CD14-positive monocyte (primary cell): ENCODE measurements at regions not wholly inside any gene's neighbourhood (a gene's known extent, or its start where the extent isn't known, plus 50 kb on each side); places are given as distances from the start of the nearest gene placed in this dataset.
"Not testable (repeated sequence)": the region's sequence is repeated elsewhere in the genome, so short reads cannot be mapped to it uniquely, and the experiment has no call there.

ENCODE experiments used
- DNase-seq, 3 donors: peaks; one replicate each; pipeline ENCODE4 v3.0.0-alpha.2; 2011 to 2022
- H2AFZ ChIP-seq: 2 replicates; pipeline ENCODE4 v1.6.0; 2012; ENCODE audit warnings: mild to moderate bottlenecking, low read depth, low read length, inconsistent platforms; ENCODE audit not compliant: insufficient read depth, poor library complexity, severe bottlenecking
- H3K27ac ChIP-seq, 2 donors: 1 replicate in 1 of 2; 2 replicates in 1 of 2; pipeline ENCODE4 v1.5.1; 2012 to 2013; ENCODE audit warnings: low read length in 2 of 2, control low read depth in 1 of 2, inconsistent platforms in 1 of 2, low read depth in 1 of 2, mild to moderate bottlenecking in 1 of 2
- H3K27me3 ChIP-seq, 2 donors: one replicate each; pipeline versions ENCODE4 v1.6.0 to v1.6.1; 2011 to 2013; ENCODE audit warnings: low read length in 2 of 2; ENCODE audit not compliant: control insufficient read depth in 2 of 2, insufficient read depth in 2 of 2
- H3K36me3 ChIP-seq, 2 donors: replicated peaks in 1 of 2; 1 replicate in 1 of 2; 2 replicates in 1 of 2; pipeline versions ENCODE4 v1.5.1 to v1.6.1; 2012 to 2013; ENCODE audit warnings: low read length in 2 of 2, control low read depth in 1 of 2, inconsistent platforms in 1 of 2, mild to moderate bottlenecking in 1 of 2; ENCODE audit not compliant: insufficient read depth in 2 of 2, control insufficient read depth in 1 of 2
- H3K4me1 ChIP-seq, 2 donors: 1 replicate in 1 of 2; 2 replicates in 1 of 2; pipeline versions ENCODE4 v1.5.1 to v1.6.1; 2012 to 2013; ENCODE audit warnings: low read length in 2 of 2, control low read depth in 1 of 2, inconsistent platforms in 1 of 2, mild to moderate bottlenecking in 1 of 2, moderate library complexity in 1 of 2; ENCODE audit not compliant: insufficient read depth in 2 of 2, control insufficient read depth in 1 of 2
- H3K4me2 ChIP-seq: replicated peaks from 2 replicates; pipeline ENCODE3; 2012; ENCODE audit warnings: low read length, moderate library complexity, mild to moderate bottlenecking; ENCODE audit not compliant: poor library complexity, severe bottlenecking; ENCODE audit errors: extremely low read depth
- H3K4me3 ChIP-seq, 3 experiments: fragments of 200-600 bp in 1 of 3; sonication (generic) in 1 of 3; replicated peaks in 1 of 3; 1 replicate in 2 of 3; 2 replicates in 1 of 3; pipeline ENCODE4 v1.5.1; 2011 to 2013; ENCODE audit warnings: low read length in 3 of 3, mild to moderate bottlenecking in 3 of 3, control low read depth in 2 of 3, low read depth in 2 of 3, inconsistent platforms in 1 of 3, moderate library complexity in 1 of 3
- H3K79me2 ChIP-seq: 2 replicates; pipeline ENCODE4 v1.6.0; 2012; ENCODE audit warnings: mild to moderate bottlenecking, control low read depth, inconsistent platforms, low read length, moderate library complexity; ENCODE audit not compliant: insufficient read depth
- H3K9ac ChIP-seq: 2 replicates; pipeline ENCODE4 v1.6.0; 2017; ENCODE audit warnings: low read length, mild to moderate bottlenecking; ENCODE audit not compliant: insufficient read depth, poor library complexity, severe bottlenecking
- H3K9me3 ChIP-seq, 2 donors: replicated peaks in 1 of 2; 1 replicate in 1 of 2; 2 replicates in 1 of 2; pipeline versions ENCODE4 v1.5.1 to v1.6.1; 2012 to 2013; ENCODE audit warnings: low read length in 2 of 2, control low read depth in 1 of 2; ENCODE audit not compliant: control insufficient read depth in 1 of 2, insufficient read depth in 1 of 2
- H4K20me1 ChIP-seq: 2 replicates; pipeline ENCODE4 v1.6.0; 2012; ENCODE audit warnings: mild to moderate bottlenecking, low read length, control low read depth, moderate library complexity; ENCODE audit not compliant: insufficient read depth
- H3K27ac Mint-ChIP-seq, 7 donors: one replicate each; pipeline ENCODE4 v1.8.0; 2020; ENCODE audit warnings: mild to moderate bottlenecking in 7 of 7, mixed read lengths in 7 of 7, moderate library complexity in 6 of 7, inconsistent platforms in 2 of 7
- H3K27me3 Mint-ChIP-seq, 3 donors: one replicate each; pipeline ENCODE4 v1.8.0; 2021 to 2022; ENCODE audit warnings: low read depth in 3 of 3, mild to moderate bottlenecking in 3 of 3, mixed read lengths in 3 of 3, moderate library complexity in 3 of 3, inconsistent platforms in 1 of 3
- H3K36me3 Mint-ChIP-seq, 2 donors: one replicate each; pipeline ENCODE4 v1.8.0; 2020; ENCODE audit warnings: mixed read lengths in 2 of 2, inconsistent platforms in 1 of 2, mild to moderate bottlenecking in 1 of 2
- H3K4me1 Mint-ChIP-seq: one replicate; pipeline ENCODE4 v1.8.0; 2020; ENCODE audit warnings: mild to moderate bottlenecking, mixed read lengths
- H3K4me3 Mint-ChIP-seq, 2 donors: one replicate each; pipeline ENCODE4 v1.8.0; 2020; ENCODE audit warnings: mild to moderate bottlenecking in 2 of 2, mixed read lengths in 2 of 2, moderate library complexity in 1 of 2
- H3K9me3 Mint-ChIP-seq, 7 donors: one replicate each; pipeline ENCODE4 v1.8.0; 2020 to 2022; ENCODE audit warnings: mixed read lengths in 7 of 7, mild to moderate bottlenecking in 6 of 7, moderate library complexity in 6 of 7, inconsistent platforms in 2 of 7
- WGBS: methylation state at CpG from one replicate; pipeline ENCODE4 v1.1.5; 2013; ENCODE audit warnings: missing lambda C conversion rate; ENCODE audit not compliant: insufficient coverage; 5-methylcytosine and 5-hydroxymethylcytosine counted together
- intact Hi-C, 2 donors: fragments of 100-400 bp; cut with micrococcal nuclease; formaldehyde crosslinking; loops; one replicate each; pipeline versions ENCODE4 v1.15.0 to v1.15.1; 2023
- TF ChIP-seq, protein P1 (sequence below): fragments of 200-600 bp; IDR thresholded peaks from one replicate; pipeline ENCODE4 v1.8.0; 2022; ENCODE audit warnings: antibody characterized with exemption, mild to moderate bottlenecking

DNA sequence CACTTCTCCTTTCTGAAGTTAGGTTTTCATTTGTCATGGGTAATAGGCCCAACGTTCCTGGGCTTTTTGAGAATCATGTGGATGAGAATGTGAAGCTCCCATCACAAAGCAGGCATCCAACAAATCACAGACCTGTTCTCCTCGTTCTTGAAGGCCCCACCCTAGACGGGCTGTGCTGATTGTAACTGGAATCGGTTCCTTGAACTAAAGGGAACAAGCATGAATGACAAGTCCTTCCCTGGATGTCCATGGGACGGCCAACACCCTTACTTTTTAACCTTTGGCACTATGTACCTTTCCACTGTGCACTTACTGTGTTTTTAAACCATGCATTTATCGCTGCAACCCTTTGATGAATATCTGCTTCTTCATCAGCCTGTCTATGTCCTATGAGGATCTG is 438.2 kb downstream of the CD83 start:
- Histone ChIP-seq H3K9ac (no peak overlapping the region), H3K27me3 (no peaks in the 10 kb centered on the region), H3K79me2 (no peaks in the 10 kb centered on the region), H3K4me3 (no peak overlapping the region), H3K9me3 (no peaks in the 10 kb centered on the region), H2AFZ (no peak overlapping the region), H3K4me1 (peaks cover 0 to 6% of the 10 kb centered on the region in 2 donors), H3K4me2 (no peak overlapping the region), H3K27ac (no peak overlapping the region), H3K36me3 (no peaks in the 10 kb centered on the region), H4K20me1 (no peaks in the 10 kb centered on the region)
- no peak for DNase-seq
- peaks cover 11% of the 10 kb centered on the region for H3K4me1 Mint-ChIP-seq
- H3K27ac Mint-ChIP-seq = no peak overlapping the region
- intact Hi-C loops = no loop called here
- 100% methylated on average over 2 of the region's 6 CpGs for WGBS
- TF ChIP-seq, protein P1, sequence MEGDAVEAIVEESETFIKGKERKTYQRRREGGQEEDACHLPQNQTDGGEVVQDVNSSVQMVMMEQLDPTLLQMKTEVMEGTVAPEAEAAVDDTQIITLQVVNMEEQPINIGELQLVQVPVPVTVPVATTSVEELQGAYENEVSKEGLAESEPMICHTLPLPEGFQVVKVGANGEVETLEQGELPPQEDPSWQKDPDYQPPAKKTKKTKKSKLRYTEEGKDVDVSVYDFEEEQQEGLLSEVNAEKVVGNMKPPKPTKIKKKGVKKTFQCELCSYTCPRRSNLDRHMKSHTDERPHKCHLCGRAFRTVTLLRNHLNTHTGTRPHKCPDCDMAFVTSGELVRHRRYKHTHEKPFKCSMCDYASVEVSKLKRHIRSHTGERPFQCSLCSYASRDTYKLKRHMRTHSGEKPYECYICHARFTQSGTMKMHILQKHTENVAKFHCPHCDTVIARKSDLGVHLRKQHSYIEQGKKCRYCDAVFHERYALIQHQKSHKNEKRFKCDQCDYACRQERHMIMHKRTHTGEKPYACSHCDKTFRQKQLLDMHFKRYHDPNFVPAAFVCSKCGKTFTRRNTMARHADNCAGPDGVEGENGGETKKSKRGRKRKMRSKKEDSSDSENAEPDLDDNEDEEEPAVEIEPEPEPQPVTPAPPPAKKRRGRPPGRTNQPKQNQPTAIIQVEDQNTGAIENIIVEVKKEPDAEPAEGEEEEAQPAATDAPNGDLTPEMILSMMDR = no peak
- no peak overlapping the region for H3K4me3 Mint-ChIP-seq
- no peaks in the 10 kb centered on the region for H3K9me3 Mint-ChIP-seq
- H3K36me3 Mint-ChIP-seq = no peaks in the 10 kb centered on the region
- H3K27me3 Mint-ChIP-seq = peaks cover 0 to 2% (median 1%) of the 10 kb centered on the region in 3 donors

DNA sequence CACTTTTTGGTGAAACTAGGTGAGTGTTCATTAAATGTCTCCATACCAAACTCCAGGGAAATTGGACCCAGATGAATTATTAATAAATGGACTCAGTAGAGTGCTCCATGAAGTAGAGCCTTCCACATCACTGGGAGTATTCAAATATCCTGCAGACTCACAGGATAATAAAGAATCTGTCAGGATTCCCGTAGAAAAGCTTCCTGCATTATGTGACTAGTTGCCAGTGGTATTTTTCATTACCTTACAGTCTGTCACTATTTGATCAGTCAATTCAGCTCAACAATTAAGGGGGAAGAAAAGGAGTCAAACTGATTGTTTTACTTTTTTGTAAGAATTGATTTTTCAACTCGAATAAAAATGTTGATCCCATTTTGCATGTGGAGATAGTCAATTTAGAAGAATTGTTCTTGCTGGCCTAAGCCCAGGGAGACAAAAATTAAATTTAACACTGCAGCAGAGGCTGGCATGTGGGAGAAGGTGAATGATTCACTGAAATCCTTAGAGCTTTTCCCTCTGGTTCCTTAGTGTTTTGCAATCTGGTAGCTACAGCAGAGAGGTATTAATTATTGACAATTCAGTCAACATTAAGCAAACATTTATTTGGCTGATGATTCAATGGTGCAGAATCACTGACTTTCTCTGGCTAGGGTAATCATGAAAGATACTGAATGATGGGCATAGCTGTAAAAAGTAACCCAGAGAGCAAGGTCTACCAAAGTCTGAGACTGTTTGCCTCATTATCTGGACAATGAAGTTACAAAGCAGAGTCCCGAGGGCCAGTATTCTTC is 442.4 kb downstream of the CD83 start:
- Histone ChIP-seq H3K4me1 (no peaks in the 10 kb centered on the region), H2AFZ (no peak overlapping the region), H3K79me2 (no peaks in the 10 kb centered on the region), H3K9me3 (no peaks in the 10 kb centered on the region), H3K4me3 (no peak overlapping the region), H4K20me1 (no peaks in the 10 kb centered on the region), H3K4me2 (no peak overlapping the region), H3K36me3 (no peaks in the 10 kb centered on the region), H3K9ac (no peak overlapping the region), H3K27ac (no peak overlapping the region), H3K27me3 (no peaks in the 10 kb centered on the region)
- intact Hi-C loops = no loop called here
- WGBS = 100% methylated on average over 1 of the region's 3 CpGs
- peaks cover 2 to 10% (median 6%) of the 10 kb centered on the region in 7 donors for H3K9me3 Mint-ChIP-seq
- no peak overlapping the region for H3K27ac Mint-ChIP-seq
- TF ChIP-seq, protein P1 = no peak
- no peaks in the 10 kb centered on the region for H3K36me3 Mint-ChIP-seq
- no peak for DNase-seq
- H3K4me3 Mint-ChIP-seq = no peak overlapping the region
- peaks cover 2% of the 10 kb centered on the region for H3K4me1 Mint-ChIP-seq
- peaks cover 0 to 6% (median 1%) of the 10 kb centered on the region in 3 donors for H3K27me3 Mint-ChIP-seq

DNA sequence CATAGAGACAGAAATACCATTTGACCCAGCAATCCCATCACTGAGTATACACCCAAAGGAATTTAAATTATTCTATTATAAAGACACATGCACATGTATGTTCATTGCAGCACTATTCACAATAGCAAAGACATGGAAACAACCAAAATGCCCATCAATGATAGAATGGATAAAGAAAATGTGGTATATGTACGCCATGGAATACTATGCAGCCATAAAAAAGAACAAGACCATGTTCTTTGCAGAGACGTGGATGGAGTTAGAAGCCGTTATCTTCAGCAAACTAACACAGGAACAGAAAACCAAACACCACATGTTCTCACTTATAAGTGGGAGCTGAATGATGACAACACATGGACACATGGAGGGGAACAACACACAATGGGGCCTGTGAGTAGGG is 444.0 kb downstream of the CD83 start:
- intact Hi-C loops, H3K27ac ChIP-seq, H4K20me1 ChIP-seq, H3K9me3 ChIP-seq, H3K9ac ChIP-seq, H3K4me3 Mint-ChIP-seq, H3K4me1 ChIP-seq, H3K27me3 Mint-ChIP-seq, H3K4me3 ChIP-seq, H3K27ac Mint-ChIP-seq, H3K79me2 ChIP-seq, DNase-seq, H2AFZ ChIP-seq, H3K4me1 Mint-ChIP-seq, H3K4me2 ChIP-seq, H3K27me3 ChIP-seq, H3K36me3 Mint-ChIP-seq, H3K36me3 ChIP-seq: not testable (repeated sequence)
- no CpG with 5 or more reads among the region's 3 CpGs for WGBS
- peaks cover 2 to 12% (median 6%) of the 10 kb centered on the region in 7 donors for H3K9me3 Mint-ChIP-seq
